NCI-H524 treated with DMSO at 0.1 percent for 48 hours (cell line): ENCODE measurements at regions not wholly inside any gene's neighbourhood (a gene's known extent, or its start where the extent isn't known, plus 50 kb on each side); places are given as distances from the start of the nearest gene placed in this dataset.
"Not testable (repeated sequence)": the region's sequence is repeated elsewhere in the genome, so short reads cannot be mapped to it uniquely, and the experiment has no call there.

Experiments
- DNase-seq: peaks from one replicate; lab custom pipeline; 2025; lab: John Stamatoyannopoulos, UW

GRCh38 chr17:63019138-63019873 lies 53.3 kb downstream of the TANC2 start:
- no peak for DNase-seq

GRCh38 chr17:63022567-63022966 lies 56.5 kb downstream of the TANC2 start:
- DNase-seq: no peak

- no peak for DNase-seq
Observed at GRCh38 chr17:63023049-63023448, 57.0 kb downstream of the TANC2 start.

GRCh38 chr17:63024201-63024600 lies 58.2 kb downstream of the TANC2 start:
- no peak for DNase-seq

GRCh38 chr17:63024716-63025115 lies 58.7 kb downstream of the TANC2 start:
- no peak for DNase-seq

- not testable (repeated sequence) for DNase-seq
Observed at GRCh38 chr17:63025637-63026036, 59.6 kb downstream of the TANC2 start.

- no peak for DNase-seq
Observed at GRCh38 chr17:63029541-63029940, 63.5 kb downstream of the TANC2 start.

GRCh38 chr17:63032142-63032541 lies 66.1 kb downstream of the TANC2 start:
- DNase-seq: no peak

GRCh38 chr17:63033142-63033541 lies 67.1 kb downstream of the TANC2 start:
- DNase-seq: no peak

- DNase-seq: no peak
Observed at GRCh38 chr17:63035271-63035670, 69.2 kb downstream of the TANC2 start.

- DNase-seq: no peak
Observed at GRCh38 chr17:63035695-63036094, 69.7 kb downstream of the TANC2 start.

- no peak for DNase-seq
Observed at GRCh38 chr17:63039342-63039741, 73.3 kb downstream of the TANC2 start.

GRCh38 chr17:63039899-63040602 lies 74.0 kb downstream of the TANC2 start:
- DNase-seq: no peak

- DNase-seq: no peak
Observed at GRCh38 chr17:63040816-63041215, 74.8 kb downstream of the TANC2 start.

- no peak for DNase-seq
Observed at GRCh38 chr17:63041251-63041650, 75.2 kb downstream of the TANC2 start.

- no peak for DNase-seq
Observed at GRCh38 chr17:63041722-63042121, 75.7 kb downstream of the TANC2 start.

- no peak for DNase-seq
Observed at GRCh38 chr17:63042256-63042812, 76.3 kb downstream of the TANC2 start.

- not testable (repeated sequence) for DNase-seq
Observed at GRCh38 chr17:63057560-63057959, 91.5 kb downstream of the TANC2 start.

- no peak for DNase-seq
Observed at GRCh38 chr17:63066158-63066813, 100.3 kb downstream of the TANC2 start.

GRCh38 chr17:63069245-63069644 lies 103.2 kb downstream of the TANC2 start:
- DNase-seq: no peak

GRCh38 chr17:63070031-63070430 lies 104.0 kb downstream of the TANC2 start:
- DNase-seq: no peak

GRCh38 chr17:63071797-63072196 lies 105.8 kb downstream of the TANC2 start:
- DNase-seq: no peak

GRCh38 chr17:63075969-63076368 lies 109.9 kb downstream of the TANC2 start:
- no peak for DNase-seq
